GM21825 (cell line): ENCODE measurements at regions not wholly inside any gene's neighbourhood (a gene's known extent, or its start where the extent isn't known, plus 50 kb on each side); places are given as distances from the start of the nearest gene placed in this dataset.

ENCODE experiments used
- ATAC-seq: cut with Tn5 transposase; IDR thresholded peaks from one replicate; pipeline ENCODE4 v1.9.1; 2021; ENCODE audit warnings: mild to moderate bottlenecking, moderate library complexity; ENCODE audit not compliant: unreplicated experiment

GRCh38 chr2:37858725-37859267 is 66.3 kb upstream of the RMDN2 start:
- ATAC-seq = no peak

- ATAC-seq = no peak
Measured at GRCh38 chr2:37862620-37863019, 62.5 kb upstream of the RMDN2 start.

GRCh38 chr2:37864217-37864616 is 60.9 kb upstream of the RMDN2 start:
- ATAC-seq = no peak

GRCh38 chr2:37865640-37866039 is 59.4 kb upstream of the RMDN2 start:
- no peak for ATAC-seq

- no peak for ATAC-seq
Measured at GRCh38 chr2:37866171-37866934, 58.7 kb upstream of the RMDN2 start.

GRCh38 chr2:37867166-37867565 is 57.9 kb upstream of the RMDN2 start:
- ATAC-seq = no peak

- no peak for ATAC-seq
Measured at GRCh38 chr2:37868866-37869265, 56.2 kb upstream of the RMDN2 start.

- ATAC-seq = no peak
Measured at GRCh38 chr2:37869304-37869703, 55.8 kb upstream of the RMDN2 start.

- no peak for ATAC-seq
Measured at GRCh38 chr2:37869771-37870170, 55.3 kb upstream of the RMDN2 start.

GRCh38 chr2:37870829-37871228 is 54.3 kb upstream of the RMDN2 start:
- ATAC-seq = no peak

- ATAC-seq = peak; percentile 67
Measured at GRCh38 chr2:37871456-37872191, 53.5 kb upstream of the RMDN2 start.

- ATAC-seq = no peak
Measured at GRCh38 chr2:37872192-37872750, 52.8 kb upstream of the RMDN2 start.

GRCh38 chr2:37873229-37873628 is 51.9 kb upstream of the RMDN2 start:
- no peak for ATAC-seq

- no peak for ATAC-seq
Measured at GRCh38 chr2:37873749-37874330, 51.2 kb upstream of the RMDN2 start.

GRCh38 chr2:37874470-37874869 is 50.6 kb upstream of the RMDN2 start:
- peak; percentile 54 for ATAC-seq
